Activated CD4-positive, CD25-positive, alpha-beta regulatory T cell treated with anti-CD3 and anti-CD28 coated beads, Interleukin-2, amount 50 U/mL, for 72 hours (primary cell): ENCODE measurements at regions not wholly inside any gene's neighbourhood (a gene's known extent, or its start where the extent isn't known, plus 50 kb on each side); places are given as distances from the start of the nearest gene placed in this dataset.

Experiments
- DNase-seq: peaks from one replicate; pipeline ENCODE4 v3.0.0; 2021

DNA sequence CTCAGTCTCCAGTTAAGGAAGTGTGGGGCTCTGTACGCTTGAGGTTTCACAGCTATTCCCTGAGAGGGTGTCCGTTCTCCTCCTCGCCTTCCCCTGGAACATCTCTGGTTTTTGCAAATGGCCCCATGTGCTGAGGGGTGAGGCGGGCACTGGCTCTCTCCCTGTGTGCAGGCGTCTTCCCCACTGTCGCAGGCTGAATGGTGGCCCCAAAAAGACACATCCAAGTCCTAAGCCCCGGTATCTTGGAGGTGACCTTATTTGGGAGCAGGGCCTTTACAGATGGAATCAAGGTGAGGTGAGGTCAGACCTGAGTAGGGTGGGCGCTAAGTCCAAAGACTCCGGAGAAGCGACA, 98.0 kb upstream of the TMPRSS2 start:
- DNase-seq, result no peak

DNA sequence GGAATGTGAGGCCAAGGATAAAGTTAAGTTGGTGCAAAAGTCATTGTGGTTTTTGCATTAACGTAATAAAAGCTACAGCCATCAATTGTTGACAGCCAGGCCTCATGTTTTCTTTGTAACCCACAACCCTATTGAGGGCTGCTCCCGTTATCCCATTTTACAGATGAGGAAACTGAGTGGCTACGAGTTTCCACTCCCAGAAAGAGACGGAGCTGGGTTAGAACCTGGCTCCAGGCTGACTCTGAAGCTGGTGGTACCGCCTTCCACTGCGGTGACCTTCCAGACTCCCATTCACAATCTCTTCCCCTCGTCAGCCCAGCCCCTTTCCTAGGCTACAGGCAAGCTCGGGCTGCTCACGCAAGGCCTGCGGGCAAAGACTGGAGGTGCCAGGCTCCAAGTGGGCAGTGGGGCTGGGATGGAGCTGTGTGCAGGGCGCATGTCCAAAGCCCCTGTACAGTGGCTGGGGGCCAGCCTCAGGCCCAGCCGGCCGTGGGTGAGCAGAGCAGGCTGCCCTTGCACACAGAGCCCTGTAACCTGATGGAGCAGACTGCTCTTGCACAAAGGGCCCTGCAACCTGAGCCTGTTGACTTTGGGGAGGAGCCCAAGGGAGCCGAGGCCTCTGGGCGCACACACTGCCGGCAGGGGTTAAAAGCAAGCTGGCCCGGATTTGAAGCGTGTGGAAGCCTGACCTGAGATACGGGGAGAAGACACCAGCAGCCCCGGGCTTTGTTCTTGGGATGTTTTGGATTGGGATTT, 97.4 kb upstream of the TMPRSS2 start:
- DNase-seq, result no peak

DNA sequence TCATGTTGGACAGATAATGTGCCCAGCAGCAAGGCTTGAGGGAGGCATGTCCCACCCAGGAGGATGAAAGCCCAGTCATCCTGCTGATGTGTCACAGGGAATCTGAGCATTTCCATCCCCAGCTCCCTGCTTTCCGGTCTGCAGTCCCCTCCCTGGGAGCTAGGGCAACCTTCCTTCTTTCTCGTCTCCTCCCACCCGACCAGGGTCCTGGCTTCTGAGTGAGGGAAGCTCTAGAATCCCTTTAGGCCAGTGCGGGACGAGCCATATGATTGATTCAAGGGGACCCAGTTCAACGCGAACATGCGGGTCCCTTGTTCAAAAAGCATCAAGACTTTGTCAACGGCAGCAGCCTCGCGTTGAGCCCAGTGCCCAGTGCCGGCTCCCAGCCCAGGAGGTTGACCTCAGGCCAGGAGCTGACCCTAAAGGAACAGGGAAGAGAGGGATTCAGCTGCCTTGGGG, 96.7 kb upstream of the TMPRSS2 start:
- DNase-seq, result no peak

DNA sequence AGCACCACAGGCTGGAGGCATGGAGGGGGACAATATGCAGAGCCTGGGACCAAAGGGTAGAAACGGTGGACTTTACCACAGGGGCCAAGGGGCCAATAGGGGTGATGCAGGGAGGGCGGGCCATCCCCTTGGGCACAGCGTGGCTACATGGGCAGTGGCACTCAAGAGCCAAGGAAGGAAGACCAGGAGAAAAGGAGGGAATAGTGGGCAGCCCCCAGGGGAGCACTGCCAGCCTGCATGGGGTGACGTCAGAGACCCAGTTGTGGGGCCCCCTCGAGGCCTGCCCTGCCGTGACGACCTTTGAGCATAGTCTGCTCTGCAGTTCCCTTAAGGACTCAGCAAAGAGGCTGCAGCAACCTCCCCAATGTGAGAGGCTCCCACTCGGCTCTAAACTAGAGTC, 95.5 kb upstream of the TMPRSS2 start:
- DNase-seq, result no peak

DNA sequence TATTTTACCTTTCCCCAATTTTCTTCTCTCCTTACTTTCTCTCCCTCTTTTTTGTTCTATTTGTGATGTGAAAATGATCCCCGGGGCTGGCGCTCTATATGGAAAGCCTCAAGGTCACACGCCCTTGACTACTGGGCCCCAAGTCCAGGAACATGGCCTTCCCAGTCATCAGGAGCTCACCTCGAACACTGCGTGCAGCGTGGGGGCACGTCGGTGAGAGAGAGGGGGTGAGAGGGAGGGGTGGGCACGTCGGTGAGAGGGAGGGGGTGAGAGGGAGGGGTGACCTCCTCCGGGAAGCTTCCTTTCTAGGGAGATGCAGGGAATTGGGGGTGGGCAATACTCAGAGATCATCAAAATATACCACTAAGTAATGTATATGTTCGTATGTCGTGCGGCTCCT, 94.6 kb upstream of the TMPRSS2 start:
- DNase-seq, result no peak

DNA sequence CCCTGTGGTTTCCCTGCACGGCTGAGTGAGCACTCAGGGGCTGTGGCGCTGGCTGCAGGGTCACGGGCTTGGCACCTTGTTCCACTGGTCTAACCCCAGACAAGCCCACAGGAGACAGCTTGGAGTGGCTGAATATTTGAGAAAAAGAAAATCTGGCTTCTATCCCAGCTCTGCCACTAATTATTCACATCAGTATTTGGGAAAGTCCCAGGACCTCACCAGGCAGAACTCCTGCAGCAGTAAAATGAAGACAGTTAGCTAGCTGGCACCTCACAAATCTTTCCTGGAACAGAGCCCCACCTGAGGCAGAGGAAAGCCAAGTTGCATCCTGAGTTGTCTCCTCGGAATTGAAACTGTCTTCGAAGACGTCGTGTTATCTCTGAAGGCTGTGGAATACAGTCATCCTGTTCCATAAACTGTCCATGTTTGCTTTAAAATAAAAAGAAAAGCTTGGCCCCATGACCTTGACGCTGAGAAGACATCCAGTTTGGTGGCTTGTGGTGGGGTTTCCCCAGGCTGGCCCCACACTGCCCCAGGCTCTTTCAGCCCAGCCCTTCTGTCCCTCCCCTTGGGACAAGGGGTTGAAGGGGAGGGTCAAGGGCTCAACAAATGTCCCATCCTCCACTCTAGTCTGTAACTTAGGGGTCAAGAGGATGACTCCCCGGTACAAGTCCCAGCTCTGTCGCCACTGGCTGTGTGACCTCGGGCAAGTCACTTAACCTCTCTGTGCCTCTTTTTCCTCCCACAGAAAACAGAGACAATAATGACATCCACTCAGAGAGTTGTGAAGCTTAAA, 93.8 kb upstream of the TMPRSS2 start:
- no peak for DNase-seq

DNA sequence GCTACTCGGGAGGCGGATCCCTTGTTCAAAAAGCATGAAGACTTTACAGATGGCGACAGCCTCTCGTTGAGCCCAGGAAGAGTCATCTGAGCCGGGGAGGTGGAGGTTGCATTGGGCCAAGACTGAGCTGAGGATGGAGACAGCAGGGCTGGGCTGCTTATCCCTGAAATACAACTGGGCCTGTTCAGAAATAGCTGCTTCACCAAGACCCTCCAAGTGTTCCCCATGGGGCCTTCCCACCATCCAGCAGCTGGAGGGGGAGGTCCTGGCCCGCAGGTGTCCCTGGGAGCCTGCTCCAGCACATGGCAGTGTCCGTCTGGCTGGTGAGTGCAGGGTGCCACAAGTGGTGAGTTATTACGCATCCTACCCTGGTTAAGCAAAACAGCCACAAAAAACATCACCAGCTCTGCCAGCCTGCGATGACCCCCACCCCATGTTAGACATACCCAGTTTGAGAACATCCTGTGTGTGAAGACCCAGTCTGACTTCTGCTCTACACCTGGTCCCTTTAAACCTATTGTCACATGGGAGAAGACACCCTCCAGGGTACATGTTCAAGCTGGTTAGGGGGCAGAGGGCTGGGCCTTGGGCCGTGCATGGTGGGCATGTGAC, 93.1 kb upstream of the TMPRSS2 start:
- no peak for DNase-seq

DNA sequence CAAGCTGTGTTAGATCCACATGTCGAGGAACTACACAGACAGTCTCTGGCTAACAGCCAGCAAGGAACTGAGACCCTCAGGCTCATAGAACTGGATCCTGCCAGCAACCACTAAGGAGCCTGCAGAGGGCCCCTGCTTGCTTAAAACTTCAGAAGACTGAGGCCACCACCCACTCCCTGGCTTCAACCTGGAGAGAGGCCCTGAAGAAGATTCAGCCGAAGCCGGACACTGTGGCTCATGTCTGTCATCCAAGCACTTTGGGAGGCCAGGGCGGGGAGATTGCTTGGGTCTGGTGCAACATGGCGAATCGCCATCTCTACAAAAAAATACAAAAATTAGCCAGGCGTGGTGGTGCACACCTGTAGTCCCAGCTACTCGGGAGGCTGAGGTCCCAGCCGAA, 92.6 kb upstream of the TMPRSS2 start:
- DNase-seq, result no peak

DNA sequence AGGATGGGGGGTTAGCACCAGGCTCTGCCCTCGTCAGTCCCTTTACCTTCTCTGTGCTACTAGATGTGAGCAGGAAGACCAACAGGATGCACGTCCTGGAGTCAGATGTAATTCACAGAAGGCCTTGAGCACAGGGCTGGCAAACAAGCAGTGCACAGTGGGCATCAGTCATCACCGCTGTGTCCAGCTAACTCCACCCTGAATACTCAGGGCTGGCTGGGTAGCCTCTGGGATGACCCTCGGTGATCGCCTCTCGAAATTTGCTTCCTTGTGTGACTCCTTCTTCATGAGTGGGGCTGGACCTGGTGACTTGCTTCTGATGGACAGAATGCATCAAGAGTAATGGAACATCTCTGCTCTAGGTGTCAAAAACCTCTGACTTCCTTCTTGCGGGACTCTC, 92.2 kb upstream of the TMPRSS2 start:
- DNase-seq, result no peak

DNA sequence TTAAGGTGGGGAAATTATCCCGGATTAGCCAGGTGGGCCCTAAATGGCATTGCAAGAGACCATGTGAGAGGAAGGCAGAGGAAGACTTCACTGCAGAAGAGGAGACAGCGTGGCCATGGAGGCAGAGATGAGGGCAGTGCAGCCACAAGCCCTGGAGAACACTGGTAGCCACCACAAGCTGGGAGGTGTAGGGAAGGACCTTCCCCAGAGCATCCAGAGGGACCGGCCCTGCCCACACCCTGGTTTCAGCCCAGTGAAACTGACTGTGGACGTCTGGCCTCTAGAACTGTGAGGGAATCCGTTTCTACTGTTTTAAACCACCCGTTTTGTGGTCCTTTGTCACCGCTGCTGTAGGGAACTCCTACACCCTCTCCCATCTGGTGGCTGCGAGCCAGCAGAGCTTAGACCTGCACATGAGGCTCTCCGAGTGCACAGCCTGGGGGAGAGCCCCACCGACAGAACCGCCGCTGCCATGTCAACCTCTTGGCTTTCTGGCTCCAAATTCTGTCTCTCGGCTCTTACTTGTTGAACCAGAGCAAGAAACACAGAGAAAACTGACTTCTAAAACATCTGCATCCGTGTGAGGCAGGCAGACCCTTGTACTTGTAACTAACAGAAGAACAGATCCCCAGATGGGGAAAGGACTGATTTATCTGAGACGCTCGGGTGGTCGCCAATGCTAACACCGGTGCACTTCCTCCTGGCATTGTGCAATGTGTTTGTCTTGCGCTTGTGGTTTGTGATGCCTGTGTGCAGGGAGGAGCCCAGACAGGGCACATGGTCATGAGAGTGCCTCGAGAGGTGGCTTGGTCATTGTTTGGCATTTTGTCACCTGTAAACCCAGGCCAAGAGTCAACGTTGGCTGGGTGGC, 90.8 kb upstream of the TMPRSS2 start:
- no peak for DNase-seq

DNA sequence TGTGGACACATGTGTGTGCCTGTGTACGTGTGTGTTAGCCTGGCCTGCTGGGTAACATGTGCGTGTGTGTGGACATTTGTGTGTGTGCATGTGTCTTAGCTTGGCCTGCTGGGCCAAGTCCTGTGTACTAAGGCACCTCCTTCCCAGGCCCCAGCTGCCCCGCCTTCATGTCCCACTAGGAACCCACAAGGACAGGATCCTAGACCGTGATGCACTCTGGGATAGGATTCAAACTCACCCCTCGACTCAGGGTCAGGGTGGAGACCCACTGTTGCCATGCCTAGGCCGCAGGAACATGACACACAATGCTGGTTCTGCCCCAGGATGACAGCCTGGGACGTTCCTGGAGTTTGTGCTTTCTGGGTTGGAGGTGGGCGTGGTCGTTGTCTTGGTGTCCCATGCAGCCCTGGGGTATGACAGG, 89.9 kb upstream of the TMPRSS2 start:
- no peak for DNase-seq

DNA sequence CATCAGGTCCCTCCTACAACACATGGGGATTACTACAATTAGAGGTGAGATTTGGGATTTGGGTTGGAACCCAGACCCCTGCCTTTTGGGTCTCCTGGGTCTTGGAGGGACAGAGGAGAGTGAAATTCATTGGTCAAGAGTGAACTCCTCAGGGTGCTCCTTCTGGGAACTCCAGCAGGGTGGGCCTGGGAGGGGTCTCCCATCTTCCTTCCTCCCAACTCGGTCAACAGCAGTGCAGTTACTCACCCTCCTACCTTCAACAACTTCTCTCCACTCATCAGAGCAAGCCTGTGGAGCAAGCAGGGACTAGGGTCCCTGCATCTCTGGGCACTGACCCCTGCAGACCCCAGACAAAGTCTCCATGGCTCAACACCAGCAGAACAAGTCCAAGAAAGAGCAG, 89.3 kb upstream of the TMPRSS2 start:
- no peak for DNase-seq

DNA sequence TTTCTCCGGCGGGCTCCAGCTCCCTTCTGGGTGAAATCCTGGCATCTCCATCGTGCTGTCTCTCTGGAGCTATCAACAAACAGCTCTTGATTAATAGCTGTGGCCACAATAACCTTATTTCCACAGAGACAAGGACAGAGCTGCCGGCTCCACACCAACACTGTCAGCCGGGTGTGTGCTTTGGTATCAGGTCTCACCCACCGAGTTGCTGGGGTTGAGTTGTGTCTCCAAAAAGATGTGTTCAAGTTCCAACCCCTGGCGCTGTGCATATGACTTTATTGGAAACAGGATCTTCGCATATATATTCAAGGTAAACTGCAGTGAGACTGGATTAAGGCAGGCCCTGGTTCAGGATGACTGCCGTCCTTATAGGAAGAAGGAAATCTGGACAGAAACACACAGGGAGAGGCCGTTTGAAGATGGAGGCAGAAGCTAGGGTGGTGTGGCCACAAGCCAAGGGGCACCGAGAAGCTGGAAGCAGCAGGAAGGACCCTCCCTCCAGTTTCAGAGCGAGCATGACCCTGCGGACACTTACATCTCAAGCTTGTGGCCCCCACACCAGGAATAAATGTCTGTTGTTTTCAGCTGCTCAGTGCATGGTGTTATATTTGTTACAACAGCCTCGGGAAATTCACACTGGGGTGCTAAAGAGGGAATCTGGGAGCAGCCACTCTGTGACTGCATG, 88.4 kb upstream of the TMPRSS2 start:
- no peak for DNase-seq

DNA sequence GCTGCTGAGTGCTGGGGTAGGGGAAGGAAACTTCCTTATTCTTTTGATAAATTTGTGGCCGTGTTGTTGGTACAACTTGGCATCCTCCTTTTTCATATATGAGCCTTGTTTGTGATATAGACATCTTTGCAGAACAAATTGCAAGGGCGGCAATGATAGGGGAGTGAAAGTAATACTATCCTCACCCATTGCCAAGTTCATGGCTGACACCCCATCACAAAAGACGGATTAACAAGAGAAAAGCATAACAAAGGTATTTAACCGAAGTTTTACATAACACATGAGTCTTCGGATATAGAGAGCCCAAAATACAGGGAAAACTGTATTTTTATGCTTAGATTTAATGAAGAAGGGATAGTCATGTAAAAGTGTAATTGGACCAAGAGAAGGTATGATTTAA, 86.3 kb upstream of the TMPRSS2 start:
- DNase-seq, result no peak

DNA sequence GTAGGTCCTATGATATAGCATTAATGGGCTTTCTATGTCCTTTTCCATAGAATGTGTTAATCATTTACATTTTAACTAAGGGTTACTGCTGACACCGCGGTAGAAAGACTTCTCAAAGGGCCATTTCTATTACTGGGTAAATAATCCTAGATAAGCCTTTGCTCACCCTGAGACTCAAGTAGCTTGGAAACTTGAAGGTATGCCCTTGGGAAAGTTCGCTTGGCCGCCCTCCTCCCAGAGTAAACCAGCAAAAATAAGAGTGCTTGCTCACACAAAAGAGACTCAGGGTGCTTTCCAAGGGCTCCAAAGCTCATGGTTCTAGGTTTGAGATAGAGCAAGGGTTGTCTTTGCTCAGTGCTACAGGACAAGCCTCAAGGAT, 85.8 kb upstream of the TMPRSS2 start:
- no peak for DNase-seq

DNA sequence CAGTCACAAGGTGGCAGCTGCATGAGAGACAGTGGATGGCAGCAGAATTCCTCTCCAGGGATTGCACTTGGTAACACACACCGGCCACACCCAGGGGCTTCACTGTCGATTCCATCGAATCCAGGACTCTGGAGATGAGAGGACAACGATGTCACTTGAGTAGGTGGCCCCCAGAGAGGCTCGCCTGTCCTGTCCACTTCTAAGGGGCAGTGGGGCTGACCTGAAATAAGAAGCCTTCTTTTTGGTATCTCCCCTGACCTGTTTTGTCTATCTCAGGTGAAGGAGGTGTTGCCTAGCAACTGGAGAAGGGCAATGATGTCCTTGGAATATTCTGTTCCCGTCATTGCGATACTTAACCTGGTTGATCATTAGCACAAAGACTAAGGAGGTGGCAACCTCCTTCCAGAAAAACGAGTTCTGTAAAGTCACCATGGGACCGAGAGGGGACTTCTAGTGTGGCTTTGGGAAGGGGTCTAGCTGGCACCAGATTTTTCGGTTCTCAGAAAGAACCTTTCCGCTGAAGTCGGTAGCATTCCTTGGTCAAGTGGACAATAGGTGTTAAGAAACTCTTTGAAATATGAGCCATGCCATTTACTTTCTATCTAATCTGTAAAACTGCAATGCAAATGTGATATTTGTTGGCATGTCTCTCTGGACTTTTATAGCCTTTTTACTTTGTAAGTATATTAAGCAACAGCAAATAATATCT, 85.2 kb upstream of the TMPRSS2 start:
- no peak for DNase-seq

DNA sequence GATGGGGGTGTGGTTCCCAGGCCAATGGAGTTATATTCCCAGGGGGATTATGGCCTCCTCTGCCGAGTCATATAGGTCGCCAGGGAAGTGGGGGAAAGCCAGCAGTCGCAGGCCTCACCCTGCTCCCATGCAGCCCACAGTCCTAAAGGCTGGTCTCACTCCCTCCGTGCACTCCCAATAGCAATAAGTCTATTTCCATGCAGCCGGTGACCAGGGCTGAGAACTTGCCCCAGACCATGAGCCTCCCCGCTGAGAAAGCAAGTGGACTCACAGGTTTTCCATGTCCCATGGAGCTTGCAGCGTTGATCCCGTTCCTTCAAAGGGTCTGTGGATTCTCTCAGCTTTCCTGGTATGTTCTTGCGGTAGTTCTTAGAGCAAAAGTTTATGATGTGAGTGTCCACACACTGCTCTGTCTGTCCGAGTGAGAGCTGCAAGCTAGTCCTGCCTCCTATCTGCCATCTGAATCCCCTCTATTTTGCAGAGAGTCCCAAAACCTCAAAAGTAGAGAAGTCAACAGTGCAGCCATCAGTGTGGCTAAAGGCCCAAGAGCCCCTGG, 81.7 kb upstream of the TMPRSS2 start:
- no peak for DNase-seq

DNA sequence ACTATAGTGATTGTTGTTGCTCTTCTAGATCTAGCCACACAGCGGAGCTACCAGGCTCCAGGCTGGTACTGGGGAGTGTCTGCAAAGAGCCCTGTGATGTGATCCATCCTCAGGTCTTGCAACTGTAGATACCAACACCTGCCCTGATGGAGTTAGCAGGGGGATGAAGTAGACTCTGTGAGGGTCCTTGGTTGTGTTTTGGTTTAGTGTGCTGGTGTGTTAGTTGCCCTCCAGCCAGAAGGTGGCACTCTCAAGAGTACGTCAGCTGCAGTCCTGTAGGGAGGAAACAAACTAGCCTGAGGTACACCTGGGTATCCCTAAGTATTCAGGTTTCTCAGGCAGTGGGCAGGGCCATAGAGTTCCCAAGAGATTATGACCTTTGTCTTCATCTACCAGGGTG, 81.2 kb upstream of the TMPRSS2 start:
- no peak for DNase-seq

DNA sequence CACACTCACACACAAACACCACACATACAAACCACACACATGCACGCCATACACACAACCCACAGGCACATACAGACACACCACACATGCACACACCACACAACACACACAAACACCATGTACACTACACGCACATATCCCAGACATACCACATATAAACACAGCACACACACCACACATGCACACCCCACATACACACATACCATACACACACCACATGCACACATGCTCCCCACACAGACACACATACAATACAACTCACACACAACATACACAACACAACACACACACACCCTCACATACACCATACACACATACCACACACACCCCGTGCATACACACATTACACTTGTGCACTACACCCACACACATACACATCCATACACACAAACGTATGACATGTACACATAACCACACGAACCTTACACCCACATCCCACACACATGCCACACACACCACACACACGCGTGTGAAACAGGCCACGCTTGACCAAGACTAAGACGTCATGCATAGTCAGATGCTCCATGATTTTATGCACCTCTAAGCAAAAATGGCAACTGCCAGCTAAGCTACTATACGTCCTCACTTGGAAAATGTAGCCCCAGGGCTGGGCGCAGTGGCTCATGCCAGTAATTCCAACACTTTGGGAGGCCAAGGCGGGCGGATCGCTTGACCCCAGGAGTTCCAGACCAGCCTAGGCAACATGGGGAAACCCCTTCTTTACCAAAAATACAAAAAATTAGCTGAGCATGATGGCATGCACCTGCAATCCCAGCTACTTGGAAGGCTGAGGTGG, 77.4 kb upstream of the TMPRSS2 start:
- no peak for DNase-seq

DNA sequence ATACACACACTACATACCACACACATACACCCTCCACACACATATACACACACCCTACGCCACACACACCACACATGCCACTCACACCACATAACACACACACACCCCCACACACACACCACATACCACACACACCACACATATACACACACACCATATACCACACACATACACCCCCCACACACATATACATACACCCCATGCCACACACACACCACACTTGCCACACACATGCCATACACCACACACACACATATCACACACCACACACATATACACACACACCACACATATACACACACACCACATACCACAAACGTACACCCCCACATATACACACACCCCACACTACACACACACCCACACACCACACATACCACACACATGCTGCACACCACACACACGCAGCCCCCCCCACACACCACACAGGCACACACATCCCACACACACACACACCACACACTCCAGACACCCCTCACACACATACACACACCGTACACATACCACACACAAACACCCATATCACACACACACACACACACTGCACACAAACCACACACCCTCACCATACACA, 76.7 kb upstream of the TMPRSS2 start:
- DNase-seq, result no peak
